ENCODE measurements at regions not wholly inside any gene's neighbourhood (a gene's known extent, or its start where the extent isn't known, plus 50 kb on each side); places are given as distances from the start of the nearest gene placed in this dataset.

DNA sequence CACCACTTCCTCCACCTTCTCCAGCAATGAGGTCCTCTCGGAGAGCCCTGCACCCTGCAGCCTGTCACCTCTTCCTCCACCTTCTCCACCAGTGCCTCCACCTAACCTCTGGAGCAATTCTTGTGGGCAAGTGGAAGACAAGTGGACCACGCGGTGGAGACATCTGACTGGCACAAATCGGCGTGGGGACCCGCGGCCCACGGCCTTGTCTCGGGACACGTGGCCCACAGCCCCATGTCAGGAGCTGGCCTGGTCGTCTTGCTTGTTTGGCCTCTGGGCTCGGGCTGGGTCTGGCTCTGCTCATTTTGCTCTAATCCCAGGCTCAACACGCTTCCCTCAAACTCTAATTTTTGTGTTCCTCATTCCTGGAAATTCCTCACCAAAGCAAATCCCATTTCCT, 393.1 kb upstream of the IRX1 start (continued):
- TF ChIP-seq, protein P1, sequence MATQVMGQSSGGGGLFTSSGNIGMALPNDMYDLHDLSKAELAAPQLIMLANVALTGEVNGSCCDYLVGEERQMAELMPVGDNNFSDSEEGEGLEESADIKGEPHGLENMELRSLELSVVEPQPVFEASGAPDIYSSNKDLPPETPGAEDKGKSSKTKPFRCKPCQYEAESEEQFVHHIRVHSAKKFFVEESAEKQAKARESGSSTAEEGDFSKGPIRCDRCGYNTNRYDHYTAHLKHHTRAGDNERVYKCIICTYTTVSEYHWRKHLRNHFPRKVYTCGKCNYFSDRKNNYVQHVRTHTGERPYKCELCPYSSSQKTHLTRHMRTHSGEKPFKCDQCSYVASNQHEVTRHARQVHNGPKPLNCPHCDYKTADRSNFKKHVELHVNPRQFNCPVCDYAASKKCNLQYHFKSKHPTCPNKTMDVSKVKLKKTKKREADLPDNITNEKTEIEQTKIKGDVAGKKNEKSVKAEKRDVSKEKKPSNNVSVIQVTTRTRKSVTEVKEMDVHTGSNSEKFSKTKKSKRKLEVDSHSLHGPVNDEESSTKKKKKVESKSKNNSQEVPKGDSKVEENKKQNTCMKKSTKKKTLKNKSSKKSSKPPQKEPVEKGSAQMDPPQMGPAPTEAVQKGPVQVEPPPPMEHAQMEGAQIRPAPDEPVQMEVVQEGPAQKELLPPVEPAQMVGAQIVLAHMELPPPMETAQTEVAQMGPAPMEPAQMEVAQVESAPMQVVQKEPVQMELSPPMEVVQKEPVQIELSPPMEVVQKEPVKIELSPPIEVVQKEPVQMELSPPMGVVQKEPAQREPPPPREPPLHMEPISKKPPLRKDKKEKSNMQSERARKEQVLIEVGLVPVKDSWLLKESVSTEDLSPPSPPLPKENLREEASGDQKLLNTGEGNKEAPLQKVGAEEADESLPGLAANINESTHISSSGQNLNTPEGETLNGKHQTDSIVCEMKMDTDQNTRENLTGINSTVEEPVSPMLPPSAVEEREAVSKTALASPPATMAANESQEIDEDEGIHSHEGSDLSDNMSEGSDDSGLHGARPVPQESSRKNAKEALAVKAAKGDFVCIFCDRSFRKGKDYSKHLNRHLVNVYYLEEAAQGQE (IDR thresholded peaks at IDR 0.05; ENCODE audit: unreplicated experiment): no peak

DNA sequence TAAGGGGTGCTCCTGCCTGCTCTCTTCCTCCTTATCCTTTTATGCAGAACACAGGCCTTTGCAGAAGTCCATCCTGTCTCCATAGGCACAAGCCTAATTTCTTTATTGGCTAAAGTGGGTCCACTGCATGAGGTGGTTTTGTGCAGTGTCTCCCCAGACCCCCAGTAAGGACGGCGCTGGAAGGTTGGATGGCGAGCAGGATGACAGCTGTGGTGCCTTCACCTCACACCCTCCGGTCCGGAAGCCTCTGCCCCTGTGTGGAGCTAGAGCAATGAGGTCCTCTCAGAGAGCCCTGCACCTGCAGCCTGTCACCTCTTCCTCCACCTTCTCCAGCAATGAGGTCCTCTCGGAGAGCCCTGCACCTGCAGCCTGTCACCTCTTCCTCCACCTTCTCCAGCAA, 393.7 kb upstream of the IRX1 start:
- Mint-ChIP-seq H3K9me3 (peaks cover 8% of the 10 kb centered on the region), H3K4me3 (no peak overlapping the region), H3K27me3 (ENCODE audit: insufficient read depth, low read depth, poor library complexity) (peaks cover 26% of the 10 kb centered on the region), H3K4me1 (peaks cover 10% of the 10 kb centered on the region), H3K27ac (no peak overlapping the region), H3K36me3 (ENCODE audit: low read depth) (peaks cover 11% of the 10 kb centered on the region; the same call in 2 of the 3 replicates)
- H3K79me2 ChIP-seq (replicated peaks; ENCODE audit: insufficient read depth): no peaks in the 10 kb centered on the region
- H2AFZ ChIP-seq: no peak overlapping the region
- H4K20me1 ChIP-seq (replicated peaks; ENCODE audit: insufficient read depth): no peaks in the 10 kb centered on the region
- DNase-seq (ENCODE audit: low spot score) (no peak), ATAC-seq (no peak)
- H3K27me3 ChIP-seq (ENCODE audit: insufficient read depth): peaks cover 20% of the 10 kb centered on the region
- H3K4me1 ChIP-seq (ENCODE audit: insufficient read depth): peaks cover 5% of the 10 kb centered on the region
- no peaks in the 10 kb centered on the region for H3K9me2 ChIP-seq (ENCODE audit: insufficient read depth)
- H3K36me3 ChIP-seq (ENCODE audit: insufficient read depth): no peaks in the 10 kb centered on the region
- H3K4me3 ChIP-seq: no peak overlapping the region
- H3F3A ChIP-seq (replicated peaks; ENCODE audit: low read depth): no peaks in the 10 kb centered on the region
- H3K27ac ChIP-seq (ENCODE audit: low read depth): no peak overlapping the region
- no peak overlapping the region for H3K4me2 ChIP-seq
- TF ChIP-seq ZNF114 (CRISPR knock-in tag; IDR thresholded peaks at IDR 0.05): no peak
- TF ChIP-seq, protein P2, sequence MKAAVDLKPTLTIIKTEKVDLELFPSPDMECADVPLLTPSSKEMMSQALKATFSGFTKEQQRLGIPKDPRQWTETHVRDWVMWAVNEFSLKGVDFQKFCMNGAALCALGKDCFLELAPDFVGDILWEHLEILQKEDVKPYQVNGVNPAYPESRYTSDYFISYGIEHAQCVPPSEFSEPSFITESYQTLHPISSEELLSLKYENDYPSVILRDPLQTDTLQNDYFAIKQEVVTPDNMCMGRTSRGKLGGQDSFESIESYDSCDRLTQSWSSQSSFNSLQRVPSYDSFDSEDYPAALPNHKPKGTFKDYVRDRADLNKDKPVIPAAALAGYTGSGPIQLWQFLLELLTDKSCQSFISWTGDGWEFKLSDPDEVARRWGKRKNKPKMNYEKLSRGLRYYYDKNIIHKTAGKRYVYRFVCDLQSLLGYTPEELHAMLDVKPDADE (IDR thresholded peaks at IDR 0.05): no peak
- no peak for TF ChIP-seq POLR2AphosphoS5 (IDR thresholded peaks at IDR 0.05; ENCODE audit: low read depth)
- TF ChIP-seq ZNF331 (CRISPR knock-in tag; IDR thresholded peaks at IDR 0.05; ENCODE audit: low read depth): no peak
- TF ChIP-seq EZH2 (IDR thresholded peaks at IDR 0.05; ENCODE audit: low read depth, unreplicated experiment): no peak
- TF ChIP-seq EZH2phosphoT487 (IDR thresholded peaks at IDR 0.05; ENCODE audit: unreplicated experiment): no peak
- no peak for TF ChIP-seq CTCF (conservative IDR thresholded peaks at IDR 0.05; ENCODE audit: low read depth in 2 of 2)
- no peak for TF ChIP-seq ZNF462 (CRISPR knock-in tag; IDR thresholded peaks at IDR 0.05)
